Aorta (tissue), 5 donors: ENCODE measurements at regions not wholly inside any gene's neighbourhood (a gene's known extent, or its start where the extent isn't known, plus 50 kb on each side); places are given as distances from the start of the nearest gene placed in this dataset.

Experiments used
- ATAC-seq: fragments of 200-7000 bp; cut with Tn5 transposase; one replicate; pipeline ENCODE4 v1.9.1; 2022; ENCODE audit warnings: moderate library complexity; ENCODE audit not compliant: low FRiP score
- DNase-seq, 2 donors: peaks; one replicate each; pipeline ENCODE4 v3.0.0-alpha.2; 2020
- H3K27ac ChIP-seq, 2 donors: one replicate each; pipeline ENCODE4 v1.5.1; 2013; ENCODE audit warnings: low read length in 2 of 2, mild to moderate bottlenecking in 2 of 2, moderate library complexity in 2 of 2, control low read depth in 1 of 2, inconsistent platforms in 1 of 2, low read depth in 1 of 2
- H3K27me3 ChIP-seq, 2 donors: one replicate each; pipeline ENCODE4 v1.6.1; 2013; ENCODE audit warnings: control low read depth in 1 of 2, low read length in 1 of 2, mild to moderate bottlenecking in 1 of 2, moderate library complexity in 1 of 2; ENCODE audit not compliant: insufficient read depth in 2 of 2, control insufficient read depth in 1 of 2
- H3K36me3 ChIP-seq, 2 donors: one replicate each; pipeline ENCODE4 v1.6.1; 2013; ENCODE audit warnings: control low read depth in 1 of 2, low read length in 1 of 2, mild to moderate bottlenecking in 1 of 2; ENCODE audit not compliant: insufficient read depth in 2 of 2, control insufficient read depth in 1 of 2
- H3K4me1 ChIP-seq, 2 donors: one replicate each; pipeline ENCODE4 v1.6.1; 2013; ENCODE audit warnings: low read length in 2 of 2, control low read depth in 1 of 2, mild to moderate bottlenecking in 1 of 2, moderate library complexity in 1 of 2; ENCODE audit not compliant: insufficient read depth in 2 of 2, control insufficient read depth in 1 of 2
- H3K4me3 ChIP-seq, 2 donors: one replicate each; pipeline ENCODE4 v1.5.1; 2013; ENCODE audit warnings: low read length in 2 of 2, control low read depth in 1 of 2, mild to moderate bottlenecking in 1 of 2
- H3K9me3 ChIP-seq: one replicate; pipeline ENCODE4 v1.6.1; 2013; ENCODE audit warnings: mild to moderate bottlenecking, low read length; ENCODE audit not compliant: control insufficient read depth
- WGBS, 2 donors: extraction: QIAGEN DNeasy Blood & Tissue Kit; methylation state at CpG; one replicate each; pipeline ENCODE4 v1.1.7; 2013; 5-methylcytosine and 5-hydroxymethylcytosine counted together
- intact Hi-C, 2 donors: fragments of 100-400 bp; cut with DNase I; formaldehyde crosslinking; loops; one replicate each; pipeline versions ENCODE4 v1.14.2 to v1.15.0; 2022
- donor health status: healthy with polysubstance abuse.
- donor health status: Bipolar disorder and iron deficiency.
- donor health status: DM: no; HTN: no; CAD: no.
- donor health status: DM: no; HTN: no; CAD: no.
- donor health status: DM: yes; HTN: yes; CAD: no.

DNA sequence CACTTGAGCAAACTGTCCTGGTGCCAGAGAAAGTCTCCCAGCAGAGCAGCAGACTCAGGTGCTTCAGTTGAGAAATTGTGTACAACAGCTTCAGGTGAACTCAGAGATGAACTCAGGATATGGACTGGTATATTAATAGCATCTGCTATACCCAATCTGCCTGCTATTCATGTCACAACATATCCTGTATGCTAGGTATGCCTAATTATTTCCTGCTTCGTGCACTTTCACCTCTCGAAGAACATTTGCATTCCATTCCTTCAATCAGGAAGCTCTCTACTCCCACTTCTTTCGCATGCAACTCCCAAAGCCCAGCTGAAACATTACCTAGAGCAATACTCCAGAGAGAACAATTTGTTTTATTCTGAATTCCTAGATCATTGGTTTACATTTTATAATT, 207.7 kb downstream of the KCNA4 start:
- H3K36me3 ChIP-seq, result no peaks in the 10 kb centered on the region
- intact Hi-C loops, result no loop called here
- 42 to 43% methylated on average over 3 of the region's 3 CpGs for WGBS, 2 donors
- ATAC-seq (no peak), DNase-seq (no peak)
- no peaks in the 10 kb centered on the region for H3K4me1 ChIP-seq
- no peak overlapping the region for H3K4me3 ChIP-seq
- no peaks in the 10 kb centered on the region for H3K9me3 ChIP-seq
- no peak overlapping the region for H3K27ac ChIP-seq
- peaks cover 0 to 2% of the 10 kb centered on the region in 2 donors for H3K27me3 ChIP-seq

DNA sequence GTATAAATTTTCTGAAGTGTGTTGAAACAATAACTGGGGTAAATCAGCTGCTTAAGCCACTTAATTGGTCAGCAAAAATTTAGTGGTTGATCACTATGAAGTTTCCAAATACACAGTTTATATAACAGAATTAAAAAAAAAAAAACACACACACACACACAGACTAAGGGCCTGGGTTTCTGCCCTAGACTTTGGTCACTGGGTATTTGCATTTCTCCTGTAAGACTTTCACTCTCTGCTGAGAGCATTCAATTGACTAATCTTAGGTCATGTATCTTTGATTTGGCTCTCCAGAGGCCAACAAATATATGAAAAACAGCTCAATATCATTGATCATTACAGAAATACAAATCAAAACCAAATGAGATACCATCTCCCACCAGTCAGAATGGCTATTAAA, 214.3 kb downstream of the KCNA4 start:
- ATAC-seq, result no peak
- Histone ChIP-seq H3K4me3 (no peak overlapping the region), H3K36me3 (no peaks in the 10 kb centered on the region), H3K4me1 (no peaks in the 10 kb centered on the region), H3K9me3 (no peaks in the 10 kb centered on the region), H3K27ac (no peak overlapping the region), H3K27me3 (peaks cover 0 to 2% of the 10 kb centered on the region in 2 donors)
- DNase-seq, result no peak
- intact Hi-C loops, result no loop called here

DNA sequence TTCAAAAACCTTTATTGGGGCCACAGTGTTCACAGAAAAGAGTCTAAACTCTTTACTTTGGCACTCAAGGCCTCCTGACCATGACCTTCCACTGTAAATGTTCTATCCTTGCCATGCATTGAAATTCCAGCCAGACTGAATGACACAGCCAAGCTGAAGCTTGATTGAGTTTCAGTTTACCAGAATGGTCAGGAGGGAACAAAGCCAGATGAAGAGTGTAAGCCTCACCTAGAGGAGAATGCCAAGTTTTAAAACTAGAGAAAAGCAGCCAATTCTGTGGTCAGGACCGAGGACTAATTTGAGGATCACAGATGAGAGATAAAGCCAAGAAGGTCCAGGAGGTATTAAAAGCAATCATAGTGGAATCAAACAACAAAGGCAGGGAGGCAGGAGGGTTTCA, 215.3 kb downstream of the KCNA4 start:
- Histone ChIP-seq H3K9me3 (no peaks in the 10 kb centered on the region), H3K27ac (no peak overlapping the region), H3K27me3 (peaks cover 0 to 2% of the 10 kb centered on the region in 2 donors), H3K36me3 (no peaks in the 10 kb centered on the region), H3K4me3 (no peak overlapping the region), H3K4me1 (no peaks in the 10 kb centered on the region)
- intact Hi-C loops, result no loop called here
- DNase-seq (no peak), ATAC-seq (no peak)
- WGBS, 2 donors, result 50 to 58% methylated on average over 1 of the region's 1 CpG

DNA sequence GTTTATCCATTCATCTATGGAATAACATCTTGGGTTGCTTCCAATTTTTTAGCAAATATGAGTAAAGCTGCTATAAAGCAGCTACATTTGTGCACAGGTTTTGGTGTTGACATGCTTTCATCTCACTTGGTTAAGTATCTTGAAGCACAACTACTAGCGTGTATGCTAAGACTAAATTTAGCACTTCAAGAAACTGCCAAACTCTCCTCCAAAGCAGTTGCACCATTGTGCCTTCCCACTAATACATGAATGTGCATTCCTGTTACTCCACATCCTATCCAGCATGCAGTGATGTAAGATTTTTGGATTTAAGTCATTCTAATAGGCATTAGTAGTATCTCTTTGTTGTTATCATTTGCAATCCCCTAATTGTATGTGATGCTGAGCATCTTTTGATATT, 230.7 kb downstream of the KCNA4 start:
- intact Hi-C loops, result no loop called here
- H3K36me3 ChIP-seq, result no peaks in the 10 kb centered on the region
- no peaks in the 10 kb centered on the region for H3K4me1 ChIP-seq
- no peaks in the 10 kb centered on the region for H3K9me3 ChIP-seq
- H3K4me3 ChIP-seq, result no peak overlapping the region
- WGBS, 2 donors, result 17 to 43% methylated on average over 1 of the region's 1 CpG
- no peak for ATAC-seq
- DNase-seq, result no peak
- H3K27me3 ChIP-seq, result no peaks in the 10 kb centered on the region
- H3K27ac ChIP-seq, result no peak overlapping the region

DNA sequence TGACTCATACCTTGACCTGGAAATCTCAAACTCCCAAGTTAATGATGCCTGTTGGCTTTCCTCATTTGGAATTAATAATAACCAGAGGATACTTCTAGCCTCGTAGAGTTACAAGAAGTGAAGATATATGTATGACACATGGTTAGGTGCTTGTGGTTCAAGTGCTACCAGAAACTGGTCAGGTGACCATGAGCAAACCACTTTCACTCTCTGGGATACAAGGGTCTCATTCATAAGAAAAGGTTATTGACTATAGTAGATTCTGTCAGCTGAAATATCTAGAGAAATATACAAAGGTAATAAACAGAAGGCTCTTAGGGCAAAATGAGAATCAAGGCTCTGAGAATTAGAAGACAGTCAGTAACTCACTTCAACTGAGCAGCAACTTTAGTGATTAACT, 233.3 kb downstream of the KCNA4 start:
- intact Hi-C loops, result no loop called here
- no peak for ATAC-seq
- 51 to 63% methylated on average over 1 of the region's 1 CpG for WGBS, 2 donors

DNA sequence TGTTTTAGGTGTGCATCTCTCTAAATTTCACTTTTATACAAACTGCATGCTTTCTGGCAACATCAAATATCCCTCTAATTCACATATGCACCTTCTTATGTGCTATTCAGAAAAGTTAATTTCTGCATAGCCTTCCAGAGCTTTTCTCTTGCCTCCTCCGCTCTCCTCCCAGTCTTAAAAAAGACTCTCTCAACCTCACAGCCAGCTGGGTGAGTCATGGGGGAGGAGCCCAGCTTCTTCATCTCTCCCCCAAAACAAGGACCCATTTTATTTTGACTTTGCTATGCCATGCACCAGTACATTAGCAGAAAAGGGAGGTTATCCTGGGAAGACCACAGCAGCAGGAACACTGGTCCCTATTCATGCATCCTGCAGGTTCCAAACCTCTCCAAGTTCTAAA, 234.4 kb downstream of the KCNA4 start:
- DNase-seq (no peak), ATAC-seq (no peak)
- intact Hi-C loops, result no loop called here

More for the DNA sequence above, 233.3 kb downstream of the KCNA4 start:
- Histone ChIP-seq H3K27ac (no peak overlapping the region), H3K27me3 (no peaks in the 10 kb centered on the region), H3K4me3 (no peak overlapping the region), H3K9me3 (peaks cover 1% of the 10 kb centered on the region), H3K36me3 (no peaks in the 10 kb centered on the region), H3K4me1 (no peaks in the 10 kb centered on the region)
- DNase-seq, result no peak

DNA sequence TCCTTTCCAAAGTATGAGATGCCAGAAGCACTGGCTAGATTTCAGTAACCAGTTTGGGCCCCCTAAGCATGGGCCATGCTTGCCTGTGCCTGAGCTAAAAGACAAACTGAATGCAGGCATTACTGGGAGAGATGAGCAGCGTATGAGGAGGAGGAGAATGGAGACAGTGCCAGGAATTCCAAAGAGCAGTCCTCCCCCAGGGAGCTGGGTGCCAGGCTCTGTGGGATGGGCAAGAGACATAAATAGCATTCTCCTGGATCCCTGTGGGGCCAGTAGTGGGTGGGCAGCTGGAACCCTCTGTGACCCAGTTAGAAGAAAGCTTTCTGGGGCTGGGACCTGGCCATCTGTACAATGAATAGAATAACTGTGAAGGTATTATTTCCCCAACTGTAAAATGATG, 235.6 kb downstream of the KCNA4 start:
- intact Hi-C loops, result no loop called here
- WGBS, 2 donors, result 45 to 75% methylated on average over 1 of the region's 1 CpG

More for the DNA sequence above, 234.4 kb downstream of the KCNA4 start:
- 65 to 80% methylated on average over 1 of the region's 1 CpG for WGBS, 2 donors
- Histone ChIP-seq H3K9me3 (peaks cover 1% of the 10 kb centered on the region), H3K27ac (no peak overlapping the region), H3K4me1 (no peaks in the 10 kb centered on the region), H3K27me3 (no peaks in the 10 kb centered on the region), H3K36me3 (no peaks in the 10 kb centered on the region), H3K4me3 (no peak overlapping the region)

DNA sequence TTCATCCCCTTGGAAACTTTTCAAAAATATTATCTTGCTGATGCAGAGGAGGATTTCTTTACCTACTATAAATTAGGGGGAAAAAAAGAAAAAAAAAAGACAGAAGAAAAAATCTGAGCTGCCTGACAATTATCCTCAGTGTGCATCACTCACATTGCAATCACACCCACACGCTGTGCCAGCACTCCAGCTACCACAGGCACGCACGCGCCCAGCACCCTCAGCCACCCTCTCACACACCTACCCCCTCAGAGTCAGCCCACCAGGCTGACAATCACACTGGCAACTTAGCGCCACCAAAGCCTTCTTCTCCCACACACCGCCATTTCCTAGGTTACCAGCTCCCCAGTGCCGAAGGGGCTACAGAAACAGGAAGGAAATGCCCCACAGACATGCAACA, 236.1 kb downstream of the KCNA4 start:
- H3K9me3 ChIP-seq, result peaks cover 1% of the 10 kb centered on the region
- intact Hi-C loops, result no loop called here
- H3K27ac ChIP-seq, result no peak overlapping the region
- no peaks in the 10 kb centered on the region for H3K27me3 ChIP-seq
- ATAC-seq, result no peak
- no peaks in the 10 kb centered on the region for H3K4me1 ChIP-seq
- no peak overlapping the region for H3K4me3 ChIP-seq
- WGBS, 2 donors, result 74 to 78% methylated on average over 7 of the region's 7 CpGs
- no peak for DNase-seq
- H3K36me3 ChIP-seq, result no peaks in the 10 kb centered on the region

More for the DNA sequence above, 235.6 kb downstream of the KCNA4 start:
- H3K27ac ChIP-seq, result no peak overlapping the region
- ATAC-seq (no peak), DNase-seq (no peak)
- no peaks in the 10 kb centered on the region for H3K27me3 ChIP-seq
- H3K4me1 ChIP-seq, result no peaks in the 10 kb centered on the region
- no peaks in the 10 kb centered on the region for H3K36me3 ChIP-seq
- no peak overlapping the region for H3K4me3 ChIP-seq
- H3K9me3 ChIP-seq, result peaks cover 1% of the 10 kb centered on the region

DNA sequence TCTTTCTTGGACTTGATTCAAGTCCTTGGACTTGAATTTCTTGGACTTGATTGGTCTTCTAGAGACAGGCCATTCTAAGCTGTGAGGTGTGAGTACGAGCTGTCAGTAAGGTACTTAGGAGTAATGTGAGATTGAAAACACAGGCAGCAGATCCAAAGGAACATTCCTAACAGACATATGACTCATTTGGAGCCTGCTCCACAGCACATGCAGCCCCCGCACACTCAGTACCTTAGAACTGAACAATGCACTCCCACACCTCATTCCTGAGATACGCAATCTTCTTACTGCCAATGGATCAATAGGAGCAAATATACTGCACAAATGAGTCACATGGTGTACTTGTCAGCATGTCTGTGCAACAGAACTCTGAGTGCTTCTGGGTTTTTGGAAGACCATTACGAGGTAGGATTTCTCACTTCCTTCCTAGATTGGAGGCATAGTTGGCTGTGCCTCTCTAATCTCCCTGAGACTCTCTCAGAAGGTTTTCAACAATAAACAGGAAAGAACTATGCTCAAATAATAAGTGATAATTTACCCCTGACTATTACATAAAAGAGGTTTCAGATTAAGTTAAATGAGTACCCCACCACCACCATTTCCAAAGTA, 243.1 kb downstream of the KCNA4 start:
- Histone ChIP-seq H3K36me3 (no peaks in the 10 kb centered on the region), H3K27ac (no peak overlapping the region), H3K27me3 (peaks cover 0 to 2% of the 10 kb centered on the region in 2 donors), H3K9me3 (no peaks in the 10 kb centered on the region), H3K4me3 (no peak overlapping the region), H3K4me1 (no peaks in the 10 kb centered on the region)
- 82% methylated on average over 4 of the region's 4 CpGs for WGBS, 2 donors
- DNase-seq, result no peak
- intact Hi-C loops, result no loop called here
- no peak for ATAC-seq
